Gastrocnemius medialis (tissue), 4 donors: ENCODE measurements at regions not wholly inside any gene's neighbourhood (a gene's known extent, or its start where the extent isn't known, plus 50 kb on each side); places are given as distances from the start of the nearest gene placed in this dataset.

Experiments used
- CTCF ChIP-seq, 5 experiments: fragments of 450-650 bp in 3 of 5; fragments of 200-600 bp in 2 of 5; sonication (generic) in 2 of 5; IDR thresholded peaks in 4 of 5; conservative IDR thresholded peaks in 1 of 5; 1 replicate in 4 of 5; 2 replicates in 1 of 5; pipeline ENCODE4 v1.5.1; 2016 to 2019; ENCODE audit warnings: antibody characterized with exemption in 5 of 5, mild to moderate bottlenecking in 3 of 5, moderate library complexity in 3 of 5
- POLR2A ChIP-seq, 2 donors: fragments of 450-650 bp; IDR thresholded peaks; one replicate each; pipeline ENCODE4 v1.6.1; 2017; ENCODE audit warnings: antibody characterized with exemption in 2 of 2, mild to moderate bottlenecking in 2 of 2, moderate library complexity in 2 of 2

DNA sequence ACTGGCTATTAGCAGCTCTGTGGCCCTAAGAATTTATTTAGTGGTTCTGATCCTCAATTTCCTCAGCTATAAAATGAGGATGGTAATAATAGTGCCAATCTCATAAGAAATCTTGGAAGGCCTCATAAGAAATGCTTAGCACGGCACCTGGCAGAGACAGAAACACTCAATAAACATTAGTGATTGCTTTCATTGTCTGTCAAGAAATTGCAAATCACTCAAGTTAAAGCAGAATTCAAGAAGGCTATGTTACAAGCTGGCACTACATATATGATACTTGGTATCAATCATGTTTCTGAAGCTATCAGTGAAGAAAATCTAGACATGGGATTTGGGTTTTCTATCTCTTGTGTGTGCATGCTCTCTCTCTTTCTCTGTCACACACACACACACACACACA lies 267.7 kb upstream of the KCNIP4 start:
- TF ChIP-seq CTCF (IDR thresholded peaks at IDR 0.05 in 4 of 5, conservative IDR thresholded peaks at IDR 0.05 in 1 of 5) (no peak), POLR2A (IDR thresholded peaks at IDR 0.05) (no peak)
